NCI-H345 treated with DMSO at 0.1 percent for 48 hours (cell line): ENCODE measurements at regions not wholly inside any gene's neighbourhood (a gene's known extent, or its start where the extent isn't known, plus 50 kb on each side); places are given as distances from the start of the nearest gene placed in this dataset.
A peak's percentile ranks its signal among the peaks of the same experiment; 100 is the strongest.
"Not testable (repeated sequence)": the region's sequence is repeated elsewhere in the genome, so short reads cannot be mapped to it uniquely, and the experiment has no call there.

ENCODE experiments used
- DNase-seq: peaks from one replicate; lab custom pipeline; 2025; ENCODE audit not compliant: unreplicated experiment; lab: John Stamatoyannopoulos, UW

- no peak for DNase-seq
These were observed 66.0 kb downstream of the KBTBD8 start for GRCh38 chr3:67064105-67064504.

- DNase-seq = no peak
These were observed 69.1 kb downstream of the KBTBD8 start for GRCh38 chr3:67067251-67067650.

- DNase-seq = not testable (repeated sequence)
These were observed 74.5 kb downstream of the KBTBD8 start for GRCh38 chr3:67072640-67073039.

- DNase-seq = no peak
These were observed 75.7 kb downstream of the KBTBD8 start for GRCh38 chr3:67073812-67074211.

GRCh38 chr3:67075295-67075694 is 77.2 kb downstream of the KBTBD8 start:
- DNase-seq = no peak

- DNase-seq = no peak
These were observed 78.5 kb downstream of the KBTBD8 start for GRCh38 chr3:67076607-67077006.

- DNase-seq = no peak
These were observed 79.5 kb downstream of the KBTBD8 start for GRCh38 chr3:67077656-67078055.

GRCh38 chr3:67082533-67083024 is 84.5 kb downstream of the KBTBD8 start:
- DNase-seq = no peak

- no peak for DNase-seq
These were observed 85.2 kb downstream of the KBTBD8 start for GRCh38 chr3:67083277-67083676.

- no peak for DNase-seq
These were observed 89.7 kb downstream of the KBTBD8 start for GRCh38 chr3:67087788-67088187.

GRCh38 chr3:67090474-67090873 is 92.4 kb downstream of the KBTBD8 start:
- no peak for DNase-seq

- no peak for DNase-seq
These were observed 95.2 kb downstream of the KBTBD8 start for GRCh38 chr3:67093305-67093704.

GRCh38 chr3:67094167-67094566 is 96.1 kb downstream of the KBTBD8 start:
- no peak for DNase-seq

- DNase-seq = no peak
These were observed 96.7 kb downstream of the KBTBD8 start for GRCh38 chr3:67094774-67095173.

GRCh38 chr3:67104388-67104787 is 106.3 kb downstream of the KBTBD8 start:
- no peak for DNase-seq

GRCh38 chr3:67106874-67107273 is 108.8 kb downstream of the KBTBD8 start:
- DNase-seq = no peak

- DNase-seq = no peak
These were observed 111.6 kb downstream of the KBTBD8 start for GRCh38 chr3:67109651-67110204.

- DNase-seq = peak; percentile 14
These were observed 115.8 kb downstream of the KBTBD8 start for GRCh38 chr3:67113802-67114407.

- no peak for DNase-seq
These were observed 120.0 kb downstream of the KBTBD8 start for GRCh38 chr3:67118122-67118521.

- no peak for DNase-seq
These were observed 120.5 kb downstream of the KBTBD8 start for GRCh38 chr3:67118635-67119034.

GRCh38 chr3:67123914-67124313 is 125.8 kb downstream of the KBTBD8 start:
- no peak for DNase-seq

- no peak for DNase-seq
These were observed 129.1 kb downstream of the KBTBD8 start for GRCh38 chr3:67127254-67127653.

- DNase-seq = no peak
These were observed 144.3 kb downstream of the KBTBD8 start for GRCh38 chr3:67142432-67142831.
